HepG2 (cell line): ENCODE measurements at regions not wholly inside any gene's neighbourhood (a gene's known extent, or its start where the extent isn't known, plus 50 kb on each side); places are given as distances from the start of the nearest gene placed in this dataset.

Experiments used
- ELF1 ChIP-seq: sonication (generic); formaldehyde crosslinking; IDR thresholded peaks from 2 replicates; pipeline ENCODE4 v1.4.0; 2020; ENCODE audit warnings: missing genetic modification reagents
- FOXO1 ChIP-seq: sonication (generic); formaldehyde crosslinking; IDR thresholded peaks from 2 replicates; pipeline ENCODE4 v1.4.0; 2020; ENCODE audit warnings: missing genetic modification reagents
- HDAC1 ChIP-seq: sonication (generic); formaldehyde crosslinking; IDR thresholded peaks from 2 replicates; pipeline ENCODE4 v1.5.1; 2020; ENCODE audit warnings: mild to moderate bottlenecking, missing genetic modification reagents
- HMG20A ChIP-seq: IDR thresholded peaks from 2 replicates; pipeline ENCODE4 v1.6.1; 2016; ENCODE audit warnings: borderline replicate concordance
- HOXA3 ChIP-seq: sonication (generic); formaldehyde crosslinking; IDR thresholded peaks from 2 replicates; pipeline ENCODE4 v1.5.0; 2020; ENCODE audit warnings: missing genetic modification reagents
- KDM2A ChIP-seq: sonication (generic); formaldehyde crosslinking; IDR thresholded peaks from 2 replicates; pipeline ENCODE4 v1.4.0; 2020; ENCODE audit warnings: low read depth, missing genetic modification reagents, borderline replicate concordance
- KMT2A ChIP-seq: sonication (generic); formaldehyde crosslinking; IDR thresholded peaks from 2 replicates; pipeline ENCODE4 v1.4.0; 2020; ENCODE audit warnings: missing genetic modification reagents
- PPARG ChIP-seq: conservative IDR thresholded peaks from 2 replicates; pipeline ENCODE4 v1.6.1; 2016; ENCODE audit warnings: missing biosample characterization, missing genetic modification reagents
- TSC22D2 ChIP-seq: sonication (generic); formaldehyde crosslinking; IDR thresholded peaks from 2 replicates; pipeline ENCODE4 v1.5.1; 2020; ENCODE audit warnings: missing genetic modification reagents, mild to moderate bottlenecking, borderline replicate concordance
- ZFX ChIP-seq: sonication (generic); formaldehyde crosslinking; IDR thresholded peaks from 2 replicates; pipeline ENCODE4 v1.4.0; 2020; ENCODE audit warnings: mild to moderate bottlenecking, low read depth, missing genetic modification reagents, moderate library complexity
- ZNF747 ChIP-seq: sonication (generic); formaldehyde crosslinking; IDR thresholded peaks from 2 replicates; pipeline ENCODE4 v1.8.1; 2023; ENCODE audit warnings: missing genetic modification reagents, mild to moderate bottlenecking, borderline replicate concordance
- TF ChIP-seq, protein P1 (sequence below), 2 experiments: sonication (generic) in 1 of 2; formaldehyde crosslinking in 1 of 2; IDR thresholded peaks; 2 replicates each; pipeline versions ENCODE4 v1.4.0 to v1.6.1; 2018 to 2020; ENCODE audit warnings: missing genetic modification reagents in 2 of 2, borderline replicate concordance in 1 of 2, low read depth in 1 of 2, mild to moderate bottlenecking in 1 of 2, missing biosample characterization in 1 of 2
- TF ChIP-seq, protein P2 (sequence below): sonication (generic); formaldehyde crosslinking; IDR thresholded peaks from 2 replicates; pipeline ENCODE4 v1.4.0; 2020; ENCODE audit warnings: missing genetic modification reagents
- TF ChIP-seq, protein P3 (sequence below), 2 experiments: IDR thresholded peaks; 2 replicates each; pipeline ENCODE4 v1.6.1; 2011 to 2012; ENCODE audit warnings: low read length in 2 of 2, borderline replicate concordance in 1 of 2, low read depth in 1 of 2, mild to moderate bottlenecking in 1 of 2, moderate library complexity in 1 of 2
- TF ChIP-seq, protein P4 (sequence below): sonication (generic); formaldehyde crosslinking; IDR thresholded peaks from 2 replicates; pipeline ENCODE4 v1.4.0; 2020; ENCODE audit warnings: mild to moderate bottlenecking, missing genetic modification reagents, borderline replicate concordance
- TF ChIP-seq, protein P5 (sequence below): IDR thresholded peaks from 2 replicates; pipeline ENCODE4 v1.6.1; 2018; ENCODE audit warnings: missing genetic modification reagents

DNA sequence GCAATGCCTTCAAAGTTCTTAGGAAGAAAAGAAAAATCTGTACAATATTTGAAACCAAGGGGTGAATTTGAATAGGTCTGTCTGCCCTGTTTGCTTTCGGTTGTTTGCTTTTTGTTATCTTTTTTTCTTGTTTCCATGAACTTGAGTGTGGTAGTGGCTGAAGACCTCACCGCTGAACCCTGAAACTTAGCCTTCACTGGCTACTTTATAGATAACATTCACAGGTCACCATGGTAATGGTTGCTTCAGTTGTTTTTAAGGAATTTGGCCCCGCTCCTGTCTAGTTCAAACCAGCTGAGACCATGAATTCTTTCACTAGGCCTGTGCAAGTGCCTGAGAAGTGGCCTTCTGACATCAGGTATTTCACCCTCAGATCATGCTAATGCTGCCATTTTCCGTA lies 137.0 kb upstream of the PMFBP1 start (continued):
- TF ChIP-seq, protein P1, sequence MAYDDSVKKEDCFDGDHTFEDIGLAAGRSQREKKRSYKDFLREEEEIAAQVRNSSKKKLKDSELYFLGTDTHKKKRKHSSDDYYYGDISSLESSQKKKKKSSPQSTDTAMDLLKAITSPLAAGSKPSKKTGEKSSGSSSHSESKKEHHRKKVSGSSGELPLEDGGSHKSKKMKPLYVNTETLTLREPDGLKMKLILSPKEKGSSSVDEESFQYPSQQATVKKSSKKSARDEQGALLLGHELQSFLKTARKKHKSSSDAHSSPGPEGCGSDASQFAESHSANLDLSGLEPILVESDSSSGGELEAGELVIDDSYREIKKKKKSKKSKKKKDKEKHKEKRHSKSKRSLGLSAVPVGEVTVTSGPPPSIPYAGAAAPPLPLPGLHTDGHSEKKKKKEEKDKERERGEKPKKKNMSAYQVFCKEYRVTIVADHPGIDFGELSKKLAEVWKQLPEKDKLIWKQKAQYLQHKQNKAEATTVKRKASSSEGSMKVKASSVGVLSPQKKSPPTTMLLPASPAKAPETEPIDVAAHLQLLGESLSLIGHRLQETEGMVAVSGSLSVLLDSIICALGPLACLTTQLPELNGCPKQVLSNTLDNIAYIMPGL (CRISPR knock-in tag; IDR thresholded peaks at IDR 0.05; ENCODE audit: borderline replicate concordance in 1 of 2, low read depth in 1 of 2), result no peak
- TF ChIP-seq ZFX (CRISPR knock-in tag) (peak; percentile 51; the same call in 1 of the 2 replicates), FOXO1 (peak; percentile 56), KMT2A (CRISPR knock-in tag) (peak; percentile 38; the same call in 1 of the 2 replicates), HDAC1 (CRISPR knock-in tag) (peak; percentile 16; the same call in 1 of the 2 replicates), ZNF747 (no peak), HMG20A (CRISPR knock-in tag) (peak; percentile 39; the same call in 1 of the 2 replicates), PPARG (peak; percentile 56; the same call in 1 of the 2 replicates), HOXA3 (CRISPR knock-in tag) (peak; percentile 69), ELF1 (peak; percentile 32; the same call in 1 of the 2 replicates), KDM2A (CRISPR knock-in tag) (no peak), TSC22D2 (CRISPR knock-in tag) (no peak)
- TF ChIP-seq, protein P2, sequence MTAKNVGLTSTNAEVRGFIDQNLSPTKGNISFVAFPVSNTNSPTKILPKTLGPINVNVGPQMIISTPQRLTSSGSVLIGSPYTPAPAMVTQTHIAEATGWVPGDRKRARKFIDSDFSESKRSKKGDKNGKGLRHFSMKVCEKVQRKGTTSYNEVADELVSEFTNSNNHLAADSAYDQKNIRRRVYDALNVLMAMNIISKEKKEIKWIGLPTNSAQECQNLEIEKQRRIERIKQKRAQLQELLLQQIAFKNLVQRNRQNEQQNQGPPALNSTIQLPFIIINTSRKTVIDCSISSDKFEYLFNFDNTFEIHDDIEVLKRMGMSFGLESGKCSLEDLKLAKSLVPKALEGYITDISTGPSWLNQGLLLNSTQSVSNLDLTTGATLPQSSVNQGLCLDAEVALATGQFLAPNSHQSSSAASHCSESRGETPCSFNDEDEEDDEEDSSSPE (CRISPR knock-in tag), result peak; percentile 23; the same call in 1 of the 2 replicates
- TF ChIP-seq, protein P3, sequence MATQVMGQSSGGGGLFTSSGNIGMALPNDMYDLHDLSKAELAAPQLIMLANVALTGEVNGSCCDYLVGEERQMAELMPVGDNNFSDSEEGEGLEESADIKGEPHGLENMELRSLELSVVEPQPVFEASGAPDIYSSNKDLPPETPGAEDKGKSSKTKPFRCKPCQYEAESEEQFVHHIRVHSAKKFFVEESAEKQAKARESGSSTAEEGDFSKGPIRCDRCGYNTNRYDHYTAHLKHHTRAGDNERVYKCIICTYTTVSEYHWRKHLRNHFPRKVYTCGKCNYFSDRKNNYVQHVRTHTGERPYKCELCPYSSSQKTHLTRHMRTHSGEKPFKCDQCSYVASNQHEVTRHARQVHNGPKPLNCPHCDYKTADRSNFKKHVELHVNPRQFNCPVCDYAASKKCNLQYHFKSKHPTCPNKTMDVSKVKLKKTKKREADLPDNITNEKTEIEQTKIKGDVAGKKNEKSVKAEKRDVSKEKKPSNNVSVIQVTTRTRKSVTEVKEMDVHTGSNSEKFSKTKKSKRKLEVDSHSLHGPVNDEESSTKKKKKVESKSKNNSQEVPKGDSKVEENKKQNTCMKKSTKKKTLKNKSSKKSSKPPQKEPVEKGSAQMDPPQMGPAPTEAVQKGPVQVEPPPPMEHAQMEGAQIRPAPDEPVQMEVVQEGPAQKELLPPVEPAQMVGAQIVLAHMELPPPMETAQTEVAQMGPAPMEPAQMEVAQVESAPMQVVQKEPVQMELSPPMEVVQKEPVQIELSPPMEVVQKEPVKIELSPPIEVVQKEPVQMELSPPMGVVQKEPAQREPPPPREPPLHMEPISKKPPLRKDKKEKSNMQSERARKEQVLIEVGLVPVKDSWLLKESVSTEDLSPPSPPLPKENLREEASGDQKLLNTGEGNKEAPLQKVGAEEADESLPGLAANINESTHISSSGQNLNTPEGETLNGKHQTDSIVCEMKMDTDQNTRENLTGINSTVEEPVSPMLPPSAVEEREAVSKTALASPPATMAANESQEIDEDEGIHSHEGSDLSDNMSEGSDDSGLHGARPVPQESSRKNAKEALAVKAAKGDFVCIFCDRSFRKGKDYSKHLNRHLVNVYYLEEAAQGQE (IDR thresholded peaks at IDR 0.05; ENCODE audit: borderline replicate concordance in 1 of 2, low read depth in 1 of 2, low read length in 2 of 2), result peak in 1 of 2 experiments; percentile 57; a peak in 1 of 4 replicates
- TF ChIP-seq, protein P4, sequence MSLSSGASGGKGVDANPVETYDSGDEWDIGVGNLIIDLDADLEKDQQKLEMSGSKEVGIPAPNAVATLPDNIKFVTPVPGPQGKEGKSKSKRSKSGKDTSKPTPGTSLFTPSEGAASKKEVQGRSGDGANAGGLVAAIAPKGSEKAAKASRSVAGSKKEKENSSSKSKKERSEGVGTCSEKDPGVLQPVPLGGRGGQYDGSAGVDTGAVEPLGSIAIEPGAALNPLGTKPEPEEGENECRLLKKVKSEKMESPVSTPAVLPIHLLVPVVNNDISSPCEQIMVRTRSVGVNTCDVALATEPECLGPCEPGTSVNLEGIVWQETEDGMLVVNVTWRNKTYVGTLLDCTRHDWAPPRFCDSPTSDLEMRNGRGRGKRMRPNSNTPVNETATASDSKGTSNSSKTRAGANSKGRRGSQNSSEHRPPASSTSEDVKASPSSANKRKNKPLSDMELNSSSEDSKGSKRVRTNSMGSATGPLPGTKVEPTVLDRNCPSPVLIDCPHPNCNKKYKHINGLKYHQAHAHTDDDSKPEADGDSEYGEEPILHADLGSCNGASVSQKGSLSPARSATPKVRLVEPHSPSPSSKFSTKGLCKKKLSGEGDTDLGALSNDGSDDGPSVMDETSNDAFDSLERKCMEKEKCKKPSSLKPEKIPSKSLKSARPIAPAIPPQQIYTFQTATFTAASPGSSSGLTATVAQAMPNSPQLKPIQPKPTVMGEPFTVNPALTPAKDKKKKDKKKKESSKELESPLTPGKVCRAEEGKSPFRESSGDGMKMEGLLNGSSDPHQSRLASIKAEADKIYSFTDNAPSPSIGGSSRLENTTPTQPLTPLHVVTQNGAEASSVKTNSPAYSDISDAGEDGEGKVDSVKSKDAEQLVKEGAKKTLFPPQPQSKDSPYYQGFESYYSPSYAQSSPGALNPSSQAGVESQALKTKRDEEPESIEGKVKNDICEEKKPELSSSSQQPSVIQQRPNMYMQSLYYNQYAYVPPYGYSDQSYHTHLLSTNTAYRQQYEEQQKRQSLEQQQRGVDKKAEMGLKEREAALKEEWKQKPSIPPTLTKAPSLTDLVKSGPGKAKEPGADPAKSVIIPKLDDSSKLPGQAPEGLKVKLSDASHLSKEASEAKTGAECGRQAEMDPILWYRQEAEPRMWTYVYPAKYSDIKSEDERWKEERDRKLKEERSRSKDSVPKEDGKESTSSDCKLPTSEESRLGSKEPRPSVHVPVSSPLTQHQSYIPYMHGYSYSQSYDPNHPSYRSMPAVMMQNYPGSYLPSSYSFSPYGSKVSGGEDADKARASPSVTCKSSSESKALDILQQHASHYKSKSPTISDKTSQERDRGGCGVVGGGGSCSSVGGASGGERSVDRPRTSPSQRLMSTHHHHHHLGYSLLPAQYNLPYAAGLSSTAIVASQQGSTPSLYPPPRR (CRISPR knock-in tag), result 0 out of 2 replicates have a peak, but pooled peaks have one; percentile 71
- TF ChIP-seq, protein P5, sequence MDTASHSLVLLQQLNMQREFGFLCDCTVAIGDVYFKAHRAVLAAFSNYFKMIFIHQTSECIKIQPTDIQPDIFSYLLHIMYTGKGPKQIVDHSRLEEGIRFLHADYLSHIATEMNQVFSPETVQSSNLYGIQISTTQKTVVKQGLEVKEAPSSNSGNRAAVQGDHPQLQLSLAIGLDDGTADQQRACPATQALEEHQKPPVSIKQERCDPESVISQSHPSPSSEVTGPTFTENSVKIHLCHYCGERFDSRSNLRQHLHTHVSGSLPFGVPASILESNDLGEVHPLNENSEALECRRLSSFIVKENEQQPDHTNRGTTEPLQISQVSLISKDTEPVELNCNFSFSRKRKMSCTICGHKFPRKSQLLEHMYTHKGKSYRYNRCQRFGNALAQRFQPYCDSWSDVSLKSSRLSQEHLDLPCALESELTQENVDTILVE, result peak; percentile 18; the same call in 1 of the 2 replicates
